Pancreas (tissue), 10 donors: ENCODE measurements at regions not wholly inside any gene's neighbourhood (a gene's known extent, or its start where the extent isn't known, plus 50 kb on each side); places are given as distances from the start of the nearest gene placed in this dataset.

Experiments used
- ATAC-seq, 4 donors: fragments of 200-7000 bp; cut with Tn5 transposase; one replicate each; pipeline versions ENCODE4 v1.8.0 to v1.9.1; 2020; ENCODE audit warnings: mild to moderate bottlenecking in 4 of 4, moderate library complexity in 4 of 4
- DNase-seq, 6 donors: peaks; one replicate each; pipeline ENCODE4 v3.0.0-alpha.2; 2020
- FAIRE-seq: peaks from 2 replicates; lab custom pipeline; 2012; peaks lifted over from hg19 to GRCh38; lab: Jason Lieb, UNC
- H3K27ac ChIP-seq, 4 donors: fragments of 200-600 bp; sonication (generic); 1 replicate in 3 of 4; 2 replicates in 1 of 4; pipeline versions ENCODE4 v1.5.0 to v1.8.0; 2020
- H3K27me3 ChIP-seq, 4 donors: fragments of 200-600 bp; one replicate each; pipeline ENCODE4 v1.8.0; 2021
- H3K36me3 ChIP-seq, 3 donors: fragments of 200-600 bp; sonication (generic) in 1 of 3; one replicate each; pipeline versions ENCODE4 v1.5.0 to v1.8.0; 2020 to 2021
- H3K4me1 ChIP-seq, 3 donors: fragments of 200-600 bp; one replicate each; pipeline ENCODE4 v1.8.0; 2021
- H3K4me3 ChIP-seq, 4 donors: fragments of 200-600 bp; sonication (generic) in 2 of 4; one replicate each; pipeline versions ENCODE4 v1.5.0 to v1.8.0; 2020 to 2021
- H3K9me3 ChIP-seq, 4 donors: fragments of 200-600 bp; one replicate each; pipeline ENCODE4 v1.8.0; 2021
- CTCF ChIP-seq, 4 donors: fragments of 200-600 bp; sonication (generic) in 3 of 4; IDR thresholded peaks; one replicate each; pipeline versions ENCODE4 v1.5.0 to v1.8.0; 2021; ENCODE audit warnings: antibody characterized with exemption in 4 of 4
- WGBS, 2 donors: extraction: QIAGEN DNeasy Blood & Tissue Kit; methylation state at CpG; one replicate each; pipeline ENCODE4 v1.1.7; 2013; 5-methylcytosine and 5-hydroxymethylcytosine counted together
- intact Hi-C, 3 donors: fragments of 100-400 bp; cut with DNase I; formaldehyde crosslinking; loops; one replicate each; pipeline versions ENCODE4 v1.11.1 to v1.14.2; 2022
- donor health status: healthy with polysubstance abuse.
- donor health status: DM: no; HTN: no; CAD: no; lungs with moderate emphysema.
- donor health status: DM: no; HTN: no; CAD: no.
- donor health status: control.
- donor health status: control.
- donor health status: Bipolar disorder and iron deficiency.
- donor health status: DM: yes; HTN: yes; CAD: no.
- donor health status: DM: no; HTN: no; CAD: no.
- donor health status: DM: no; HTN: no; CAD: no.
- donor health status: DM: yes; HTN: yes; CAD: no.

GRCh38 chr10:81288544-81288943 is 586.5 kb upstream of the NRG3 start:
- ATAC-seq (no peak), DNase-seq (no peak), FAIRE-seq (no peak)
- Histone ChIP-seq H3K4me1 (no peaks in the 10 kb centered on the region), H3K4me3 (no peak overlapping the region), H3K27ac (no peak overlapping the region), H3K36me3 (no peaks in the 10 kb centered on the region), H3K9me3 (no peaks in the 10 kb centered on the region), H3K27me3 (no peaks in the 10 kb centered on the region)
- no peak for TF ChIP-seq CTCF (IDR thresholded peaks at IDR 0.05)
- intact Hi-C loops, result no loop called here

DNA sequence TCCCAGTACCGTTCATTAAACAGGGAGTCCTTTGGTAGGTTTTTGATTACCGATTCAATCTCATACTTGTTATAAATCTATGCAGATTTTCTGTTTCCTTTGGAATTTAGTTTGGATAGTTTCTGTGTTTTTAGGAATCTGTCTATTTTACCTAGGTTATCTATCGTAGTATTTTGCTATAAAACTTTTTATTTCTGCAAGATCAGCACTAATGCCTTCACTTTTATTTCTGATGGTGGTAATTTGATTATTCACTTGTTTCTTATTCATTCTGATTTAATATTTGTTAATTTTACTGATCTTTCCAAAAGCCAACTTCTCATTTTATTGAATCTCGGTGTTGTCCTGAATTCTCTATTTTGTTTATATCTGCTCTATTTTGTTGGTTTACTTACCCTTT is 577.7 kb upstream of the NRG3 start:
- no peak for DNase-seq
- no peaks in the 10 kb centered on the region for H3K27me3 ChIP-seq
- no peak for FAIRE-seq
- no peaks in the 10 kb centered on the region for H3K4me1 ChIP-seq
- 77 to 85% methylated on average over 4 of the region's 4 CpGs for WGBS, 2 donors
- H3K4me3 ChIP-seq, result no peak overlapping the region
- intact Hi-C loops, result no loop called here
- H3K27ac ChIP-seq, result no peak overlapping the region
- no peak for ATAC-seq
- no peaks in the 10 kb centered on the region for H3K9me3 ChIP-seq
- no peak for TF ChIP-seq CTCF (IDR thresholded peaks at IDR 0.05)
- H3K36me3 ChIP-seq, result no peaks in the 10 kb centered on the region

DNA sequence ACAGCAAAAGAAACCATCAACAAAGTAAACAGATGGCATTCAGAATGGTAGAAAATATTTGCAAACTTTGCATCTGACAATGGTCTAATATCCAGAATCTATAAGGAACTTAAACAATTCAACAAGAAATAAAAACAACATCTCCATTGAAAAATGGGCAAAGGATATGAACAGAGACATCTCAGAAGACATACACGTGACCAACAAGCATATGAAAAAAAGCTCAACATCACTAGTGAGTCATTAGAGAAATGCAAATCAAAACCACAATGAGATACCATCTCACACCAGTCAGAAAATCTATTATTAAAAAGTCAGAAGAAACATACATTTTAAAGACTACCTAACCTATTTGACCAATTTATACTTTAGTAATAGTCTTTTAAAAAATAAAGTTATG is 571.3 kb upstream of the NRG3 start:
- FAIRE-seq, result no peak
- intact Hi-C loops, result no loop called here
- whole genome bisulfite sequencing, 2 donors, result 54 to 64% methylated on average over 1 of the region's 1 CpG
- Histone ChIP-seq H3K27ac (no peak overlapping the region), H3K4me1 (no peaks in the 10 kb centered on the region), H3K27me3 (no peaks in the 10 kb centered on the region), H3K4me3 (no peak overlapping the region), H3K9me3 (no peaks in the 10 kb centered on the region), H3K36me3 (no peaks in the 10 kb centered on the region)
- TF ChIP-seq CTCF (IDR thresholded peaks at IDR 0.05), result no peak
- no peak for ATAC-seq
- DNase-seq, result no peak

GRCh38 chr10:81306971-81307782 is 567.8 kb upstream of the NRG3 start:
- DNase-seq (no peak), ATAC-seq (no peak), FAIRE-seq (no peak)
- Histone ChIP-seq H3K4me3 (no peak overlapping the region), H3K9me3 (no peaks in the 10 kb centered on the region), H3K27me3 (no peaks in the 10 kb centered on the region), H3K4me1 (no peaks in the 10 kb centered on the region), H3K27ac (no peak overlapping the region), H3K36me3 (no peaks in the 10 kb centered on the region)
- intact Hi-C loops, result no loop called here
- 64 to 68% methylated on average over 4 of the region's 4 CpGs for WGBS, 2 donors
- TF ChIP-seq CTCF (IDR thresholded peaks at IDR 0.05), result no peak

DNA sequence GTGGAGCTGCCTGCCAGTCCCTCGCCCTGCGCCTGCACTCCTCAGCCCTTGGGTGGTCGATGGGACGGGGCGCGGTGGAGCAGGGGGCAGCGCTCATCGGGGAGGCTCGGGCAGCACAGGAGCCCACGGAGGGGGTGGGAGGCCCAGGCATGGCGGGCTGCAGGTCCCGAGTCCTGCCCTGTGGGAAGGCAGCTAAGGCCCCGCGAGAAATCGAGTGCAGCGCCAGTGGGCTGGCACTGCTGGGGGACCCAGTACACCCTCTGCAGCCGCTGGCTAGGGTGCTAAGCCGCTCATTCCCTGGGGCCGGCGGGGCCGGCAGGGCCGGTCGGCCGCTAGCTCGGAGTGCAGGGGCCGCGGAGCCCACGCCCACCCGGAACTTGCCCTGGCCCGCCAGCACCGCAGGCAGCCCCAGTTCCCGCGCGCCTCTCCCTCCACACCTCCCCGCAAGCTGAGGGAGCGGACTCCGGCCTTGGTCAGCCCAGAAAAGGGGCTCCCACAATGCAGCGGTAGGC is 565.9 kb upstream of the NRG3 start:
- Histone ChIP-seq H3K9me3 (no peaks in the 10 kb centered on the region), H3K4me3 (no peak overlapping the region), H3K4me1 (no peaks in the 10 kb centered on the region), H3K27ac (no peak overlapping the region), H3K27me3 (no peaks in the 10 kb centered on the region), H3K36me3 (no peaks in the 10 kb centered on the region)
- intact Hi-C loops, result no loop called here
- no peak for ATAC-seq
- DNase-seq, result peak in 2 of 6 donors; percentile 36 to 63
- TF ChIP-seq CTCF (IDR thresholded peaks at IDR 0.05), result no peak
- no peak for FAIRE-seq
- WGBS, 2 donors, result 91 to 96% methylated on average over 34 to 38 of the region's 38 CpGs
